Endothelial cell of umbilical vein (primary cell): ENCODE measurements at regions not wholly inside any gene's neighbourhood (a gene's known extent, or its start where the extent isn't known, plus 50 kb on each side); places are given as distances from the start of the nearest gene placed in this dataset.

ENCODE experiments used
- BruUV-seq: library from RNA; stranded (reverse); fragments of 400-500 nt; replicated peaks from 2 replicates; lab custom pipeline; 2021; lab: Mats Ljungman, UMichigan
- CTCF ChIA-PET: fragments of 300-600, 350-600 bp; sonication (Branson Sonifier 250); formaldehyde crosslinking; loops from one replicate; lab custom pipeline; 2021; ENCODE audit warnings: antibody characterized with exemption, inconsistent platforms; lab: Charles Lee
- POLR2A ChIA-PET: fragments of 300-600, 350-600 bp; sonication (Branson Sonifier 250); formaldehyde crosslinking; loops from one replicate; lab custom pipeline; 2021; ENCODE audit warnings: antibody characterized with exemption, inconsistent platforms; lab: Charles Lee
- DNase-seq: peaks from one replicate; pipeline ENCODE4 v3.0.0-alpha.2; 2011; ENCODE audit warnings: low read depth, low spot score
- FAIRE-seq: peaks from 2 replicates; lab custom pipeline; 2011; peaks lifted over from hg19 to GRCh38; lab: Jason Lieb, UNC
- H2AFZ ChIP-seq: 2 replicates; pipeline ENCODE4 v1.6.0; 2012; ENCODE audit warnings: low read depth, low read length, control low read depth, inconsistent platforms
- H3K27ac ChIP-seq: 2 replicates; pipeline ENCODE4 v1.5.1; 2011; ENCODE audit warnings: low read depth, mild to moderate bottlenecking, control low read depth, low read length, moderate library complexity; ENCODE audit not compliant: insufficient read depth
- H3K27me3 ChIP-seq, 2 experiments: 2 replicates each; pipeline versions ENCODE4 v1.6.0 to v1.6.1; 2011; ENCODE audit warnings: low read length in 2 of 2, mixed read lengths in 1 of 2; ENCODE audit not compliant: control insufficient read depth in 2 of 2, insufficient read depth in 2 of 2
- H3K36me3 ChIP-seq, 2 experiments: 2 replicates in 1 of 2; 3 replicates in 1 of 2; pipeline ENCODE4 v1.5.1; 2011; ENCODE audit warnings: low read length in 2 of 2, mild to moderate bottlenecking in 1 of 2, moderate library complexity in 1 of 2; ENCODE audit not compliant: control insufficient read depth in 2 of 2, insufficient read depth in 2 of 2; ENCODE audit errors: extremely low read depth in 1 of 2
- H3K4me1 ChIP-seq: 3 replicates; pipeline ENCODE4 v1.5.1; 2011; ENCODE audit warnings: mild to moderate bottlenecking, low read length; ENCODE audit not compliant: control insufficient read depth, insufficient read depth; ENCODE audit errors: extremely low read depth
- H3K4me2 ChIP-seq: 2 replicates; pipeline ENCODE4 v1.6.1; 2011; ENCODE audit warnings: low read length, control low read depth, mixed read lengths; ENCODE audit not compliant: insufficient read depth
- H3K4me3 ChIP-seq, 3 experiments: fragments of 200-600 bp in 1 of 3; sonication (generic), shearing (Covaris generic) in 1 of 3; replicated peaks in 1 of 3; 2 replicates each; pipeline ENCODE4 v1.5.1; 2011 to 2016; ENCODE audit warnings: control low read depth in 3 of 3, low read length in 3 of 3, mild to moderate bottlenecking in 2 of 3, inconsistent platforms in 1 of 3, low read depth in 1 of 3, moderate library complexity in 1 of 3; ENCODE audit not compliant: insufficient read depth in 1 of 3
- H3K79me2 ChIP-seq: 2 replicates; pipeline ENCODE4 v1.6.0; 2012; ENCODE audit warnings: low read length, inconsistent platforms; ENCODE audit not compliant: control insufficient read depth, insufficient read depth
- H3K9ac ChIP-seq: replicated peaks from 2 replicates; pipeline ENCODE3; 2011; ENCODE audit warnings: low read length, control low read depth; ENCODE audit not compliant: insufficient read depth; ENCODE audit errors: extremely low read depth
- H3K9me1 ChIP-seq: replicated peaks from 3 replicates; pipeline ENCODE4 v1.6.0; 2011; ENCODE audit warnings: mild to moderate bottlenecking, low read length; ENCODE audit not compliant: control insufficient read depth, insufficient read depth; ENCODE audit errors: extremely low read depth
- H3K9me3 ChIP-seq: replicated peaks from 2 replicates; pipeline ENCODE4 v1.5.1; 2012; ENCODE audit warnings: low read length, inconsistent platforms; ENCODE audit not compliant: control insufficient read depth, insufficient read depth
- H4K20me1 ChIP-seq: replicated peaks from 2 replicates; pipeline ENCODE3; 2011; ENCODE audit warnings: mild to moderate bottlenecking, low read length; ENCODE audit not compliant: control insufficient read depth, insufficient read depth; ENCODE audit errors: extremely low read depth
- EZH2 ChIP-seq: IDR thresholded peaks from 2 replicates; pipeline ENCODE4 v1.6.1; 2012; ENCODE audit warnings: borderline replicate concordance, low read depth, mild to moderate bottlenecking, moderate library complexity, low read length, inconsistent platforms; ENCODE audit not compliant: severe bottlenecking
- FOS ChIP-seq: IDR thresholded peaks from 2 replicates; pipeline ENCODE4 v1.6.1; 2011; ENCODE audit warnings: mild to moderate bottlenecking, low read length, moderate library complexity, borderline replicate concordance; ENCODE audit not compliant: insufficient read depth
- JUN ChIP-seq: IDR thresholded peaks from 2 replicates; pipeline ENCODE4 v1.6.1; 2011; ENCODE audit warnings: borderline replicate concordance, low read depth; ENCODE audit not compliant: insufficient read length, insufficient read depth
- POLR2A ChIP-seq: IDR thresholded peaks from 2 replicates; pipeline ENCODE4 v1.6.1; 2012; ENCODE audit warnings: low read depth, mild to moderate bottlenecking, control low read depth, low read length
- dilution Hi-C: fragments of 300-500 bp; cut with MboI; formaldehyde crosslinking; loops from one replicate; pipeline ENCODE4 v1.15.0; 2019; ENCODE audit warnings: low sequenced_read_pairs; ENCODE audit not compliant: extremely low pct_ligation_motif_present
- intact Hi-C: fragments of 100-400 bp; cut with micrococcal nuclease; formaldehyde crosslinking; loops from one replicate; pipeline ENCODE4 v1.10.0; 2022
- TF ChIP-seq, protein P1 (sequence below): IDR thresholded peaks from 2 replicates; pipeline ENCODE4 v1.6.1; 2011; ENCODE audit not compliant: insufficient read depth, insufficient read length
- TF ChIP-seq, protein P2 (sequence below), 2 donors: IDR thresholded peaks; 1 replicate in 1 of 2; 2 replicates in 1 of 2; pipeline ENCODE4 v1.5.1; 2011; ENCODE audit warnings: low read length in 2 of 2, mild to moderate bottlenecking in 2 of 2, moderate library complexity in 2 of 2, control low read depth in 1 of 2, inconsistent platforms in 1 of 2, low read depth in 1 of 2; ENCODE audit not compliant: insufficient read depth in 1 of 2; ENCODE audit errors: extremely low read depth in 1 of 2

DNA sequence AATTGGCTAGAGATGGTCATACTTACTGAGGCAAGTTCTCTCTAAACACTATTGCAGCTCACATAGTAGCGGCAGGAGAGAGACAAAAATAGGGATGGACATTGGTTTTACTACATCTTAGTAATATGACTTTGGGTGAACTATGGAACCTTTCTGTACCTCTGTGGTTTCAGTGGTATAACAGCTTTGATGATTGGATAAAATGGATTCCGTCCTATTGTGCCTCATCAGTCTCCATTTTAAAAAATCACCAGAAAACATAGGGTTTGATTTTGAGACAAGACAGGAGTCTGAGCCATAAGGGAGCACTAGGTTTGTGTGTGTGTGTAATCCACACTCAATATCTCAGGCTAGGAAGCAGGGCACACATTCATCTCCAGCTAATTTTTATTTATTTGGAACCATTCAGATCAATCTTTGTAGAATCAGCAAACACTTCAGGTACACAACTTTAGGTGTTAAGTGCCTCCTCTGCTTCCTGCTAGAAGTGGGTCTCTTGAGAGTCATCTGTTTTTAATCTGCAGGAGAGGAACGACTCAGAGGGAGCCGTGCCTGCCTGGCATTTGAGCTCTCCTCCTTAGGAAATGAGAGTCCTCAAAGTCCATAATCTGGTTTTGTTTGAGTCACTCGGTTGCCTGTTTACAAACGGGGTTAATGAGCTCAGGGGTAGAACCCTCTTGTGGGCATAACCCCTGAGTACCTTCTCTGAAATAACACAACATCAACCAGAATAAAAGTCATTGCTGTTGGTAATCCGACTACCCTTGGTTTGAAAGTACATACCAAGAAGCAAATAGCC lies 238.5 kb upstream of the BOD1L1 start:
- ChIA-PET POLR2A (no interaction called here), CTCF (interaction anchor here (1.0 to 1.6 kb wide), 2 partner anchors 10 to 41 kb away, joined by 3 to 5 read pairs; no protein-coding TSS in a partner anchor)
- no TSS peak for BruUV-seq
- H3K4me1 ChIP-seq: no peaks in the 10 kb centered on the region
- no peak overlapping the region for H3K4me3 ChIP-seq
- H3K27ac ChIP-seq: no peak overlapping the region
- no peak overlapping the region for H3K4me2 ChIP-seq
- H3K9ac ChIP-seq: no peak overlapping the region
- intact Hi-C loops (no loop called here), dilution Hi-C loops (no loop called here)
- DNase-seq: no peak
- FAIRE-seq: no peak
- H3K36me3 ChIP-seq: no peaks in the 10 kb centered on the region
- H3K9me1 ChIP-seq: no peaks in the 10 kb centered on the region
- TF ChIP-seq EZH2 (no peak), JUN (no peak), POLR2A (no peak), FOS (no peak)
- TF ChIP-seq, protein P1, sequence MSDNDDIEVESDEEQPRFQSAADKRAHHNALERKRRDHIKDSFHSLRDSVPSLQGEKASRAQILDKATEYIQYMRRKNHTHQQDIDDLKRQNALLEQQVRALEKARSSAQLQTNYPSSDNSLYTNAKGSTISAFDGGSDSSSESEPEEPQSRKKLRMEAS: no peak
- TF ChIP-seq, protein P2, sequence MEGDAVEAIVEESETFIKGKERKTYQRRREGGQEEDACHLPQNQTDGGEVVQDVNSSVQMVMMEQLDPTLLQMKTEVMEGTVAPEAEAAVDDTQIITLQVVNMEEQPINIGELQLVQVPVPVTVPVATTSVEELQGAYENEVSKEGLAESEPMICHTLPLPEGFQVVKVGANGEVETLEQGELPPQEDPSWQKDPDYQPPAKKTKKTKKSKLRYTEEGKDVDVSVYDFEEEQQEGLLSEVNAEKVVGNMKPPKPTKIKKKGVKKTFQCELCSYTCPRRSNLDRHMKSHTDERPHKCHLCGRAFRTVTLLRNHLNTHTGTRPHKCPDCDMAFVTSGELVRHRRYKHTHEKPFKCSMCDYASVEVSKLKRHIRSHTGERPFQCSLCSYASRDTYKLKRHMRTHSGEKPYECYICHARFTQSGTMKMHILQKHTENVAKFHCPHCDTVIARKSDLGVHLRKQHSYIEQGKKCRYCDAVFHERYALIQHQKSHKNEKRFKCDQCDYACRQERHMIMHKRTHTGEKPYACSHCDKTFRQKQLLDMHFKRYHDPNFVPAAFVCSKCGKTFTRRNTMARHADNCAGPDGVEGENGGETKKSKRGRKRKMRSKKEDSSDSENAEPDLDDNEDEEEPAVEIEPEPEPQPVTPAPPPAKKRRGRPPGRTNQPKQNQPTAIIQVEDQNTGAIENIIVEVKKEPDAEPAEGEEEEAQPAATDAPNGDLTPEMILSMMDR (IDR thresholded peaks at IDR 0.05; ENCODE audit: extremely low read depth in 1 of 2, insufficient read depth in 1 of 2, low read depth in 1 of 2, low read length in 2 of 2): no peak
- H3K9me3 ChIP-seq: no peaks in the 10 kb centered on the region
- no peaks in the 10 kb centered on the region for H3K27me3 ChIP-seq
- H4K20me1 ChIP-seq: no peaks in the 10 kb centered on the region
- H3K79me2 ChIP-seq: no peaks in the 10 kb centered on the region
- H2AFZ ChIP-seq: no peak overlapping the region
